HFF-Myc (cell line): ENCODE measurements at regions not wholly inside any gene's neighbourhood (a gene's known extent, or its start where the extent isn't known, plus 50 kb on each side); places are given as distances from the start of the nearest gene placed in this dataset.
"Not testable (repeated sequence)": the region's sequence is repeated elsewhere in the genome, so short reads cannot be mapped to it uniquely, and the experiment has no call there.

Experiments
- DNase-seq: peaks from one replicate; pipeline ENCODE4 v3.0.0-alpha.2; 2011; ENCODE audit warnings: low read depth; ENCODE audit errors: extremely low read depth
- H3K4me3 ChIP-seq: replicated peaks from 2 replicates; pipeline ENCODE4 v1.5.1; 2011; ENCODE audit warnings: low read depth, mild to moderate bottlenecking, control low read depth, low read length
- TF ChIP-seq, protein P1 (sequence below): IDR thresholded peaks from 2 replicates; pipeline ENCODE4 v1.5.1; 2012; ENCODE audit warnings: mild to moderate bottlenecking, low read depth, low read length, control low read depth; ENCODE audit errors: missing control alignments

DNA sequence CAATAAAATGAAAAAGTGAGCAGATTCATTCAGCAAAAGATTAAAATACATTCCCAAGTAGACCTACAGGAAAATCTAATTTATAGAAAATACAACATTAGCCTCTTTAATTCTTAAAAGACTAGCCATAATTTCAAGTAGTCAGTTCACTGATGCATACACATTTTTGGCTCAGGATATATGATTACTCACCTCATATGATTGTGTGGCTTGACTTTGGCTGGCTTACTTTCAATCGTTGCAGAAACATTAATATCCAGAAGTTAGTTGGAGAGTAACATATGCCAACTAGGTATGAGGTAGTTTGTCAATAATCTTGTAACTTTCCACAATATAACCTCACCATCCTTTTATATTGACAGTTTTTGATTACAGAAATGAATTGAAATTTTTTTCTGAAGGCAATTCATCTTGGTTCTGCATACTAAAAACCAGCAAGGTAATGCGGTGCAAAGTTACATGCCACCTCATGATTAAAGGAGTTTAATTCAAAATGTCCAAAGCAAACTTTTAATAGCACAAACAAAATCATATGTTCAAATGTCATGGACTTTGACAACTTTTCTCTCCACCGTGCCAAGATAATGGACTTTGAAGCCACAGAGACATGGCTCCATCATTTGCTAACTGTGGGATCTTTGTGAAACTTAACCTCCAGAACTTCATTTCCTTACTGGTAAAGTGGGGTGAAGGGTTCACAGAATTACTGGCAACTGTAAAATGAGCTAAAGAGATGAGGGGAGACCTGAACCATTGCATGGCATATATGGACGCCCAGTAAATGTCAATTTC is 76.6 kb upstream of the PAM start:
- TF ChIP-seq, protein P1, sequence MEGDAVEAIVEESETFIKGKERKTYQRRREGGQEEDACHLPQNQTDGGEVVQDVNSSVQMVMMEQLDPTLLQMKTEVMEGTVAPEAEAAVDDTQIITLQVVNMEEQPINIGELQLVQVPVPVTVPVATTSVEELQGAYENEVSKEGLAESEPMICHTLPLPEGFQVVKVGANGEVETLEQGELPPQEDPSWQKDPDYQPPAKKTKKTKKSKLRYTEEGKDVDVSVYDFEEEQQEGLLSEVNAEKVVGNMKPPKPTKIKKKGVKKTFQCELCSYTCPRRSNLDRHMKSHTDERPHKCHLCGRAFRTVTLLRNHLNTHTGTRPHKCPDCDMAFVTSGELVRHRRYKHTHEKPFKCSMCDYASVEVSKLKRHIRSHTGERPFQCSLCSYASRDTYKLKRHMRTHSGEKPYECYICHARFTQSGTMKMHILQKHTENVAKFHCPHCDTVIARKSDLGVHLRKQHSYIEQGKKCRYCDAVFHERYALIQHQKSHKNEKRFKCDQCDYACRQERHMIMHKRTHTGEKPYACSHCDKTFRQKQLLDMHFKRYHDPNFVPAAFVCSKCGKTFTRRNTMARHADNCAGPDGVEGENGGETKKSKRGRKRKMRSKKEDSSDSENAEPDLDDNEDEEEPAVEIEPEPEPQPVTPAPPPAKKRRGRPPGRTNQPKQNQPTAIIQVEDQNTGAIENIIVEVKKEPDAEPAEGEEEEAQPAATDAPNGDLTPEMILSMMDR = no peak
- no peak overlapping the region for H3K4me3 ChIP-seq
- DNase-seq = no peak

DNA sequence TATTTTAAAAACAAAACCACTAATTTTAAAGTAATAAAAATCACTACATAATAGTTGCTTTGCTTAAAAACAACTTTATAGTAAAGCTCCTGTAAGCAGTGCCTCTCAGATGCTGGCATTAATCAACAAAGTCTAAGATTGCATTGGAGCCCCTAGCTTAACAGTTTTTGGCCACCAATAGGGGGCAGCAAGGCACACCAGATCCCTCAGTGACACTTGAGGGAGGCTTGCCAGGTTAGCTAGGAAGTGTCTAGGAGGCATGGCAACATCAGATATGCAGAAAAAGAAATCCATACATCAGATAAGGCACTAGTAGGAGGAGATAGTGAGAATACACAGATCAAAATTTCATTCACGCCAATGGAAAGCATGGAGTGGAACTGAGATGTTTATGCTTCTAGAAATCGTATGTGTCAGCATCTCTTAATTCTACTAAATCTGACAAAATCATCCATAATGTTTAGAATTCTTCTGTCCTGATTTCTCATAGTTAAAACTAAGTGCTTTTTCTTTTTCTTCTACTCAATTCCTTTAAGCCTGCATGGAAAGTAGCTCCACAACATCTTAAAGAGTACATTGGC is 73.6 kb upstream of the PAM start:
- DNase-seq = peak; percentile 71
- no peak overlapping the region for H3K4me3 ChIP-seq
- TF ChIP-seq, protein P1 = peak; percentile 94

DNA sequence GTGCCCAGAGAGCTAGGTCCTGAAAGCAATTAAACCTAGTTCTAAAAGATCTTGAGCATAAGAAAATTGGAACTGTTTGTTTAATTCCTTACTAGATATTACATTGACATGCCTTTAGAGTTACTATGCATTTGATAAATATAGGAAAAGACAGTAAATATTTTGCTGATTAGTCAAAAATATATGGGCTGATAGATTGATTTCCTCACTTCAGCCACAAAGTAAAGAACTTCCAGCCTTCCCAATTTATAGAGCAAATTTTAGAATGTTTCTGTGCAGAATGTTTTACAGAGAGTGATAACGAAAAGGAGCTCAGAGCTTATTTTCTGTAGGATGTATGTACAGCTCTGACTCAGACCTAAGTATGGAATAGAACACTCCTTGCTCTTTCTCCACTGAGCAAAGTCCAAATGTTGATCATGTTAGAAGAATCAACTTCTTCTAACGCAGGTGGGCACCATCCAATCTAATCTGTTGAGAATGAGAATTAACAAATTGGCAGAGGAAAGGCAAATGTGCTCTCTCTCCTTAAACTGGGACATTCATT is 72.9 kb upstream of the PAM start:
- TF ChIP-seq, protein P1 = no peak
- no peak overlapping the region for H3K4me3 ChIP-seq
- no peak for DNase-seq

DNA sequence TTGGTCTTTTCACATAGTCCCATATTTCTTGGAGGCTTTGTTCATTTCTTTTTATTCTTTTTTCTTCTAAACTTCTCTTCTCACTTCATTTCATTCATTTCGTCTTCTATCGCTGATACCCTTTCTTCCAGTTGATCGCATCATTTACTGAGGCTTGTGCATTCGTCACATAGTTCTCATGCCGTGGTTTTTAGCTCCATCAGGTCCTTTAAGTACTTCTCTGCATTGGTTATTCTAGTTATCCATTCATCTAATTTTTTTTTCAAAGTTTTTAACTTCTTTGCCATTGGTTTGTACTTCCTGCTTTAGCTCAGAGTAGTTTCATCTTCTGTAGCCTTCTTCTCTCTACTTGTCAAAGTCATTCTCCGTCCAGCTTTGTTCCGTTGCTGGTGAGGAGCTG is 67.0 kb upstream of the PAM start:
- H3K4me3 ChIP-seq, DNase-seq: not testable (repeated sequence)

DNA sequence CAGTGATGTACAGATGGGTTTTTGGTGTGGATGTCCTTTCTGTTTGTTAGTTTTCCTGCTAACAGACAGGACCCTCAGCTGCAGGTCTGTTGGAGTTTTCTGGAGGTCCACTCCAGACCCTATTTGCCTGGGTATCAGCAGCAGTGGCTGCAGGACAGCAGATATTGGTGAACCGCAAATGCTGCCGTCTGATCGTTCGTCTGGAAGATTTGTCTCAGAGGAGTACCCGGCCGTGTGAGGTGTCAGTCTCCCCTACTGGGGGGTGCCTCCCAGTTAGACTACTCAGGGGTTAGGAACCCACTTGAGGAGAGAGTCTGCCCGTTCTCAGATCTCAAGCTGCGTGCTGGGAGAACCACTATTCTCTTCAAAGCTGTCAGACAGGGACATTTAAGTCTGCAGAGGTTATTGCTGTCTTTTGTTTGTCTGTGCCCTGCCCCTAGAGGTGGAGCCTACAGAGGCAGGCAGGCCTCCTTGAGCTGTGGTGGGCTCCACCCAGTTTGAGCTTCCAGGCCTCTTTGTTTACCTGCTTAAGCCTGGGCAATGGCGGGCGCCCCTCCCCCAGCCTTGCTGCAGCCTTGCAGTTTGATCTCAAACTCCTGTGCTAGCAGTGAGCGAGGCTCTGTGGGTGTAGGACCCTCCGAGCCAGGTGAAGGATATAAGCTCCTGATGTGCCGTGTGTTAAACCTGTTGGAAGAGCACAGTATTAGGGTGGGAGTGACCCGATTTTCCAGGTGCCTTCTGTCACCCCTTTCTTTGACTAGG is 66.3 kb upstream of the PAM start:
- not testable (repeated sequence) for DNase-seq, H3K4me3 ChIP-seq

DNA sequence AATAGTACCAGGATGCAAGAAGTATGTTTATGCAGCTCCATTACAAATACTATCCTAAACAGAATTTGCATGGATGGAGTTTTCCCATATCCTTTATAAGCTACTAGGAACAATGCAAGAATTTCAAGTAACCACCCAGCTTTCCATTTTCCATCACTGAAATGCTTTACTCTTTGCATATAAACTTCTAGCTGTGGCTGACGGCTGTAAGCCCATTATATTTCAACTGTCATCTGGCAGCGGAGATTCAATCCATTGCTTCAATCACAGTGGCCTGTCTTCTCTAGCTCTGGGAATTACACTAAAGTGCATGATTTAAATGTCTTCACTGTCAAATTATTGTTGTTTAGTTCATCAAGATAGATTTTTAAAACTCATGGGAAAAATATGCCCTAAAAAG is 64.2 kb upstream of the PAM start:
- TF ChIP-seq, protein P1 = no peak
- DNase-seq = no peak
- H3K4me3 ChIP-seq = no peak overlapping the region

DNA sequence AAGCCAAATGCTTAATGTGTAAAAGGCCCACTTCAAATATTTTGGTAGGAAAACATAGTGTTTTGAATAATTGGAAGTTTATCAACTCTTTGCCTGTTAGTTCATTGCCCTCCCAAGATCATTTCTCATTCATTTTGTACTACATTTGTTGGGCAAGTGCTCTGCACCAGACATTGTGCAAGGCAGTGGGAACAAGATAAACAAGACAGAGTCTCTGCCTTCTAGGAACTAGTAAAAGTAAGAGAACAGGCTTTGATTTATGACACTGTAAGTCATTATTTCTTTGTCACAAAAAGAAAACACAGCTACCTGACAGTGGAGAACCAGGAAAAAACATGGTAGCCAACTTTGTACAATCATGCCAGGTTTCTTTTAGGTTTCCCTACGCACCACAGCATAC is 63.7 kb upstream of the PAM start:
- DNase-seq = no peak
- no peak overlapping the region for H3K4me3 ChIP-seq
- TF ChIP-seq, protein P1 = no peak
